ENCODE measurements at regions not wholly inside any gene's neighbourhood (a gene's known extent, or its start where the extent isn't known, plus 50 kb on each side); places are given as distances from the start of the nearest gene placed in this dataset.

- ChIA-PET CTCF (no interaction called here), POLR2A (no interaction called here)
- no peak overlapping the region for H3K4me3 Mint-ChIP-seq
- DNase-seq (no peak), ATAC-seq (no peak)
- peaks cover 2% of the 10 kb centered on the region for H3K27me3 Mint-ChIP-seq
- no peak for TF ChIP-seq CTCF (IDR thresholded peaks at IDR 0.05)
- no peak overlapping the region for H3K27ac Mint-ChIP-seq
- intact Hi-C loops (cut with micrococcal nuclease) = no loop called here
- no peaks in the 10 kb centered on the region for H3K36me3 Mint-ChIP-seq (ENCODE audit: low read depth)
- no peaks in the 10 kb centered on the region for H3K9me3 Mint-ChIP-seq
- no peaks in the 10 kb centered on the region for H3K4me1 Mint-ChIP-seq (ENCODE audit: low read depth)
Observed at GRCh38 chr9:1530696-1531095, 480.5 kb downstream of the DMRT2 start.

GRCh38 chr9:1531424-1531823 lies 481.3 kb downstream of the DMRT2 start:
- H3K36me3 Mint-ChIP-seq (ENCODE audit: low read depth) = no peaks in the 10 kb centered on the region
- peaks cover 2% of the 10 kb centered on the region for H3K27me3 Mint-ChIP-seq
- no peak overlapping the region for H3K4me3 Mint-ChIP-seq
- no peaks in the 10 kb centered on the region for H3K9me3 Mint-ChIP-seq
- no peaks in the 10 kb centered on the region for H3K4me1 Mint-ChIP-seq (ENCODE audit: low read depth)
- H3K27ac Mint-ChIP-seq = no peak overlapping the region
- DNase-seq (no peak), ATAC-seq (no peak)
- ChIA-PET CTCF (no interaction called here), POLR2A (no interaction called here)
- intact Hi-C loops (cut with micrococcal nuclease) = no loop called here
- no peak for TF ChIP-seq CTCF (IDR thresholded peaks at IDR 0.05)

- no peak for ATAC-seq
- peaks cover 2% of the 10 kb centered on the region for H3K27me3 Mint-ChIP-seq
- ChIA-PET POLR2A (no interaction called here), CTCF (no interaction called here)
- no peaks in the 10 kb centered on the region for H3K9me3 Mint-ChIP-seq
- DNase-seq = no peak
- H3K4me1 Mint-ChIP-seq (ENCODE audit: low read depth) = no peaks in the 10 kb centered on the region
- no peak overlapping the region for H3K27ac Mint-ChIP-seq
- no peak overlapping the region for H3K4me3 Mint-ChIP-seq
- intact Hi-C loops (cut with micrococcal nuclease) = no loop called here
- TF ChIP-seq CTCF (IDR thresholded peaks at IDR 0.05) = no peak
- H3K36me3 Mint-ChIP-seq (ENCODE audit: low read depth) = no peaks in the 10 kb centered on the region
Observed at GRCh38 chr9:1532171-1532570, 482.0 kb downstream of the DMRT2 start.

GRCh38 chr9:1535051-1535450 lies 480.1 kb upstream of the SMARCA2 start:
- Mint-ChIP-seq H3K4me1 (ENCODE audit: low read depth) (no peaks in the 10 kb centered on the region), H3K9me3 (no peaks in the 10 kb centered on the region), H3K4me3 (no peak overlapping the region), H3K27me3 (no peaks in the 10 kb centered on the region), H3K27ac (no peak overlapping the region), H3K36me3 (ENCODE audit: low read depth) (no peaks in the 10 kb centered on the region)
- TF ChIP-seq CTCF (IDR thresholded peaks at IDR 0.05) = no peak
- ATAC-seq (no peak), DNase-seq (no peak)
- intact Hi-C loops (cut with micrococcal nuclease) = no loop called here
- CTCF ChIA-PET = no interaction called here
- POLR2A ChIA-PET = no interaction called here

- intact Hi-C loops (cut with micrococcal nuclease) = no loop called here
- no peak overlapping the region for H3K27ac Mint-ChIP-seq
- no peak for ATAC-seq
- H3K36me3 Mint-ChIP-seq (ENCODE audit: low read depth) = no peaks in the 10 kb centered on the region
- no peaks in the 10 kb centered on the region for H3K27me3 Mint-ChIP-seq
- CTCF ChIA-PET = no interaction called here
- no peak overlapping the region for H3K4me3 Mint-ChIP-seq
- no peak for DNase-seq
- H3K9me3 Mint-ChIP-seq = no peaks in the 10 kb centered on the region
- no peaks in the 10 kb centered on the region for H3K4me1 Mint-ChIP-seq (ENCODE audit: low read depth)
- no peak for TF ChIP-seq CTCF (IDR thresholded peaks at IDR 0.05)
- POLR2A ChIA-PET = no interaction called here
Observed at GRCh38 chr9:1535599-1535998, 479.5 kb upstream of the SMARCA2 start.
